GM12872 (cell line): ENCODE measurements at regions not wholly inside any gene's neighbourhood (a gene's known extent, or its start where the extent isn't known, plus 50 kb on each side); places are given as distances from the start of the nearest gene placed in this dataset.

Experiments used
- TF ChIP-seq, protein P1 (sequence below): IDR thresholded peaks from 3 replicates; pipeline ENCODE4 v1.5.1; 2011; ENCODE audit warnings: low read depth, mild to moderate bottlenecking, low read length, moderate library complexity; ENCODE audit not compliant: insufficient read depth

- TF ChIP-seq, protein P1, sequence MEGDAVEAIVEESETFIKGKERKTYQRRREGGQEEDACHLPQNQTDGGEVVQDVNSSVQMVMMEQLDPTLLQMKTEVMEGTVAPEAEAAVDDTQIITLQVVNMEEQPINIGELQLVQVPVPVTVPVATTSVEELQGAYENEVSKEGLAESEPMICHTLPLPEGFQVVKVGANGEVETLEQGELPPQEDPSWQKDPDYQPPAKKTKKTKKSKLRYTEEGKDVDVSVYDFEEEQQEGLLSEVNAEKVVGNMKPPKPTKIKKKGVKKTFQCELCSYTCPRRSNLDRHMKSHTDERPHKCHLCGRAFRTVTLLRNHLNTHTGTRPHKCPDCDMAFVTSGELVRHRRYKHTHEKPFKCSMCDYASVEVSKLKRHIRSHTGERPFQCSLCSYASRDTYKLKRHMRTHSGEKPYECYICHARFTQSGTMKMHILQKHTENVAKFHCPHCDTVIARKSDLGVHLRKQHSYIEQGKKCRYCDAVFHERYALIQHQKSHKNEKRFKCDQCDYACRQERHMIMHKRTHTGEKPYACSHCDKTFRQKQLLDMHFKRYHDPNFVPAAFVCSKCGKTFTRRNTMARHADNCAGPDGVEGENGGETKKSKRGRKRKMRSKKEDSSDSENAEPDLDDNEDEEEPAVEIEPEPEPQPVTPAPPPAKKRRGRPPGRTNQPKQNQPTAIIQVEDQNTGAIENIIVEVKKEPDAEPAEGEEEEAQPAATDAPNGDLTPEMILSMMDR: no peak
Observed at GRCh38 chr5:168093200-168093910, 198.1 kb upstream of the WWC1 start.

DNA sequence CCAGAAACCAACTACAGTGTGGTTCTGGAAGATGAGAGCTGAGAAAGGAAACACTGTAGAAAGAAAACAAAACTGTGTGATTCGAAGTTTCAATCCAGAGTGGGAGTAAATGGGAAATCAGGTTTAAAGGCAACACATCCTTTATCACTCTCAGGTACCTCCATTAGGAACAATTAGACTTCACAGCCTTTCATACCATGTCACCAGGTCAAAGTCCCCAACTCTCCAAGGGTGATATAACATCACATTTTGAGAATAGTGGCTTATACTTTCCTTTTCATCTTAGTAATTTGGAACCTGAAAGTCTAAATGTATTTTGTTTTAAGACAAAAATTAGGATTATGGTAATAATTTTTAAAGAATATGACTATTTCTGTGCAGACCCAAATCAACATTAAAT, 194.9 kb upstream of the WWC1 start:
- TF ChIP-seq, protein P1: no peak

DNA sequence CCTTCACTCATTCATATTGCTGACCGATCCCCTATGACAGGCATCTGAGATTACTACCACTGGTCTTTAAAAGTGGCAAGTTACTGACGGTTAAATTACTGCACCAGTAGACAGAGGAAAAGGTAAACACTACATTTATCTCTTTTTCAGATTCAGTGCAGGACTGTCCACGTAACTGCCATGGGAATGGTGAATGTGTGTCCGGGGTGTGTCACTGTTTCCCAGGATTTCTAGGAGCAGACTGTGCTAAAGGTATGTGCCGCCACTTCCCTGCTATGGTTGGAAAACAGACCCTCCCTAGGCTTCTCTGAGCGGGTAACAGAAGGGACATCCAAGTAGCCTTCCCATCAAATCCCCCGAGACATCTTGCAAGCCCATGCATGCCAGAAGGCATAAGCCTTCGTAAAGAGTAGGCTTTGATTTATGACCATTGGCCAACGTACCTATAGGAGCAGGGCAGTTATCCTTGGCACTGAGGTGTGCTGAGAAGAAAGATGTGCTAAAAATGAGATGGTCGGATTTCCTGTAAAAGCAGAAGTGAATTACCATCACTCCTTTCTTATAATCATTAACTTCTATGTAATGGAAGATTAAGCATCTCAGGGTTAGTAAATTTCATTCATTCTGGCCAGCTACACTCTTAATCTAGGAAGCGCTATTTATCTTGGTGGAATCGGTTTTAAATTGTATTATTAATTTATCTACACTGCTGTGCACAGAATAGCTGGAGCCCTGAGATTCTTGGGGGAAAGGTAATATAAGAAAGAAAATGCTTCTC, 193.4 kb upstream of the WWC1 start:
- TF ChIP-seq, protein P1: no peak

- TF ChIP-seq, protein P1: no peak
Observed at GRCh38 chr5:168101352-168101751, 190.1 kb upstream of the WWC1 start.

- TF ChIP-seq, protein P1: no peak
Observed at GRCh38 chr5:168104350-168104749, 187.1 kb upstream of the WWC1 start.

- TF ChIP-seq, protein P1: no peak
Observed at GRCh38 chr5:168104811-168105481, 186.5 kb upstream of the WWC1 start.

- TF ChIP-seq, protein P1: no peak
Observed at GRCh38 chr5:168106008-168106761, 185.3 kb upstream of the WWC1 start.
